MM.1S (cell line): ENCODE measurements at regions not wholly inside any gene's neighbourhood (a gene's known extent, or its start where the extent isn't known, plus 50 kb on each side); places are given as distances from the start of the nearest gene placed in this dataset.

Source experiments
- EZH2phosphoT487 ChIP-seq: fragments of 300-600 bp; sonication (generic); IDR thresholded peaks from 2 replicates; pipeline ENCODE4 v1.6.1; 2018; ENCODE audit warnings: antibody characterized with exemption, low read length
- TF ChIP-seq, protein P1 (sequence below): fragments of 300-600 bp; sonication (generic); IDR thresholded peaks from 2 replicates; pipeline ENCODE4 v1.5.1; 2016; ENCODE audit warnings: antibody characterized with exemption, low read length, mixed read lengths

DNA sequence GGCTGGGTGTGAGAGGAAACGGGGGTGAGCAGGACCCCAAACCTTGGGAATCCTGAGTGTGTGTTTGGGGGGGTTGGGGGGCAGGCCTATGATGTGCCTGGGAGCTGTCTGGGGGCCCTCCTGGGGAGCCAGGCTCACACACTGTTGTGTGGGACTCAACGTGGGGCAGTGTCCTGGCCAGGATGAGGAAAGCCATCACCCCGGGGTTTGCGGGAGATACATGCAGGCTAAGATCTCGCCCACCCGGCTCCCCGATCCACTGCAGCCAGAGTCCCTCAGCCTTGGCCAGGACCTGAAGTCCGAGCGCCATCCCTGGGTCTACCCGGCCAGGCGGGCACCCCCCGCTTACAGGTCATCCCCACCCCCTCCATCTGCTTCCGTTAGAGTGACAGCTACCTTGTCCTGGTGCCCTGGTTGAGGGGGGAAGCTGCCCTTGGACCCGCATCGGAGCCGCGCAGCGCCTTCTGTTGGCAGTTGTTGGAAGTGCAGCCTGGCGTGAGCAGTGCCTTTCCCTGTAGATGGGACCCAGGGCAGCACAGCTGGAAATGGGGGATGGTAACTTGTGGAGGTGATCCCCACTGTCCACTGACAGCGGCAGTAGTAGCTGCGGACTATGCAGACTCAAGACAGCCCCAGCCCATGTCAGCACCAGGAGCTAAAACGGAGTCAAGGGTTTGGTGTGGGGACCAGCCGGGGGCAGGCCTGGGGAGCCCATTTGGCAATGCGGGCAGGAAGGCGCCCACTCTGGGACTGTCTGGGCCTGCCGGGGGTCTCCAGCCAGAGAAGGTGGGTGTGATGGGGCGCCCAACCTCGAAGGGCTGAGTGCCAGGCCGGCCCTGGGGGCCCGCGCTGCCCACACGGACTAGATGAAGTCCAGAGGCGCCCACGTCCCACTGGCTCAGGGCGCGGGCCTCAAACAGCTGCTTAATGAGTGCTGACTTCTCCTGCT is 885.6 kb upstream of the ZNF722 start:
- TF ChIP-seq, protein P1, sequence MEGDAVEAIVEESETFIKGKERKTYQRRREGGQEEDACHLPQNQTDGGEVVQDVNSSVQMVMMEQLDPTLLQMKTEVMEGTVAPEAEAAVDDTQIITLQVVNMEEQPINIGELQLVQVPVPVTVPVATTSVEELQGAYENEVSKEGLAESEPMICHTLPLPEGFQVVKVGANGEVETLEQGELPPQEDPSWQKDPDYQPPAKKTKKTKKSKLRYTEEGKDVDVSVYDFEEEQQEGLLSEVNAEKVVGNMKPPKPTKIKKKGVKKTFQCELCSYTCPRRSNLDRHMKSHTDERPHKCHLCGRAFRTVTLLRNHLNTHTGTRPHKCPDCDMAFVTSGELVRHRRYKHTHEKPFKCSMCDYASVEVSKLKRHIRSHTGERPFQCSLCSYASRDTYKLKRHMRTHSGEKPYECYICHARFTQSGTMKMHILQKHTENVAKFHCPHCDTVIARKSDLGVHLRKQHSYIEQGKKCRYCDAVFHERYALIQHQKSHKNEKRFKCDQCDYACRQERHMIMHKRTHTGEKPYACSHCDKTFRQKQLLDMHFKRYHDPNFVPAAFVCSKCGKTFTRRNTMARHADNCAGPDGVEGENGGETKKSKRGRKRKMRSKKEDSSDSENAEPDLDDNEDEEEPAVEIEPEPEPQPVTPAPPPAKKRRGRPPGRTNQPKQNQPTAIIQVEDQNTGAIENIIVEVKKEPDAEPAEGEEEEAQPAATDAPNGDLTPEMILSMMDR = no peak
- TF ChIP-seq EZH2phosphoT487 = no peak
